RWPE2 (cell line): ENCODE measurements at regions not wholly inside any gene's neighbourhood (a gene's known extent, or its start where the extent isn't known, plus 50 kb on each side); places are given as distances from the start of the nearest gene placed in this dataset.

Source experiments
- ATAC-seq: fragments of 200-7000 bp; cut with Tn5 transposase; 3 replicates; pipeline ENCODE4 v1.9.1; 2021; ENCODE audit warnings: low read depth
- DNase-seq: peaks from one replicate; pipeline ENCODE4 v3.0.0-alpha.2; 2020; ENCODE audit warnings: low spot score
- H3K27ac ChIP-seq: fragments of 450-650 bp; 2 replicates; pipeline ENCODE4 v1.5.1; 2017; ENCODE audit warnings: mild to moderate bottlenecking; ENCODE audit not compliant: poor library complexity, severe bottlenecking
- H3K27me3 ChIP-seq: fragments of 250-450 bp; sonication (Bioruptor Pico); 2 replicates; pipeline ENCODE4 v1.5.1; 2021; ENCODE audit warnings: mild to moderate bottlenecking, moderate library complexity; ENCODE audit not compliant: insufficient read depth, poor library complexity, severe bottlenecking
- H3K36me3 ChIP-seq: fragments of 250-450 bp; sonication (Bioruptor Pico); 2 replicates; pipeline ENCODE4 v1.5.1; 2020; ENCODE audit warnings: low read depth, mild to moderate bottlenecking, moderate library complexity
- H3K4me1 ChIP-seq: fragments of 250-450 bp; sonication (Bioruptor Pico); 2 replicates; pipeline ENCODE4 v1.5.1; 2021; ENCODE audit warnings: mild to moderate bottlenecking, moderate library complexity; ENCODE audit not compliant: insufficient read depth, poor library complexity, severe bottlenecking
- H3K4me3 ChIP-seq: fragments of 250-450 bp; sonication (Bioruptor Pico); 2 replicates; pipeline ENCODE4 v1.5.1; 2021; ENCODE audit warnings: mild to moderate bottlenecking, moderate library complexity; ENCODE audit not compliant: severe bottlenecking
- H3K9me3 ChIP-seq: fragments of 250-450 bp; sonication (Bioruptor Pico); 2 replicates; pipeline ENCODE4 v1.5.1; 2021; ENCODE audit warnings: mild to moderate bottlenecking, moderate library complexity; ENCODE audit not compliant: severe bottlenecking
- TF ChIP-seq, protein P1 (sequence below): fragments of 450-650 bp; IDR thresholded peaks from one replicate; pipeline ENCODE4 v1.5.1; 2017; ENCODE audit warnings: mild to moderate bottlenecking, moderate library complexity; ENCODE audit not compliant: poor library complexity, severe bottlenecking

DNA sequence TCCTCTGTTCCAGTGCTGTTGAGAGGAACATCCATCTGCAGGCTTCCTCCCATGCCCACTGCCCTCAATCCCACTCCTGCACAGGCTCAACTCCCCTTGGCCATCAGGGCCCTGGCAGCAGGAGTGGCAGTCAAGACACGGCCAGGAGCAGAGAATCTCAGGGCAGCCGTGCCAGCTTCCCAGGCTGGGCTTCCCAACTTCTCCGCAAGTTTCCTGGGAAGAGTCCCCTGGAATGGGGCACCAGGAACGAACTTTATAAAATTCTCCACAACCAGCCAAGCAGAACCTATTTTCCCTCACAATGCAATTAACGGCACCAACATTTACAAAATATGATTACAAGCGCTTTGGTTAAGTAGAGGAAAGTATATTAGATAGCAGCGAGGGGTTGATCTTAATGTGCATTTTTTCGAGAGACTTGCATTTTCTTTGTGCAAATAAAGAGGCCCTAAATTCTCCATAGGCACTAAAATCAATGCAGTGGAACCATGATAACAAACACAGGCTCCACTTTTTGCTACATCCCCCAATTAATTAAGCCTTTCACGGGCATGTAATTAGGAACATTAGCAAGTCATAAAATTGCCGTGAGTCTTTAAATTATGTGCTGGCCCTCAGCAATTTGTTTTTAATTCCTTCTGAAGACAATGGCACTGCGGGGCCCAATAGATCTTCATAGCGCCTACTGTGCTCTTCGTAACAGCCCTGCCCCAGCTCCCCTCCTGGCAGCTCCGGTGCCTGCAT, 99.9 kb upstream of the LHX1 start:
- Histone ChIP-seq H3K27me3 (no peaks in the 10 kb centered on the region), H3K36me3 (no peaks in the 10 kb centered on the region), H3K9me3 (no peaks in the 10 kb centered on the region), H3K4me1 (no peaks in the 10 kb centered on the region), H3K27ac (no peak overlapping the region), H3K4me3 (no peak overlapping the region)
- TF ChIP-seq, protein P1, sequence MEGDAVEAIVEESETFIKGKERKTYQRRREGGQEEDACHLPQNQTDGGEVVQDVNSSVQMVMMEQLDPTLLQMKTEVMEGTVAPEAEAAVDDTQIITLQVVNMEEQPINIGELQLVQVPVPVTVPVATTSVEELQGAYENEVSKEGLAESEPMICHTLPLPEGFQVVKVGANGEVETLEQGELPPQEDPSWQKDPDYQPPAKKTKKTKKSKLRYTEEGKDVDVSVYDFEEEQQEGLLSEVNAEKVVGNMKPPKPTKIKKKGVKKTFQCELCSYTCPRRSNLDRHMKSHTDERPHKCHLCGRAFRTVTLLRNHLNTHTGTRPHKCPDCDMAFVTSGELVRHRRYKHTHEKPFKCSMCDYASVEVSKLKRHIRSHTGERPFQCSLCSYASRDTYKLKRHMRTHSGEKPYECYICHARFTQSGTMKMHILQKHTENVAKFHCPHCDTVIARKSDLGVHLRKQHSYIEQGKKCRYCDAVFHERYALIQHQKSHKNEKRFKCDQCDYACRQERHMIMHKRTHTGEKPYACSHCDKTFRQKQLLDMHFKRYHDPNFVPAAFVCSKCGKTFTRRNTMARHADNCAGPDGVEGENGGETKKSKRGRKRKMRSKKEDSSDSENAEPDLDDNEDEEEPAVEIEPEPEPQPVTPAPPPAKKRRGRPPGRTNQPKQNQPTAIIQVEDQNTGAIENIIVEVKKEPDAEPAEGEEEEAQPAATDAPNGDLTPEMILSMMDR = no peak
- no peak for DNase-seq
- ATAC-seq = no peak

DNA sequence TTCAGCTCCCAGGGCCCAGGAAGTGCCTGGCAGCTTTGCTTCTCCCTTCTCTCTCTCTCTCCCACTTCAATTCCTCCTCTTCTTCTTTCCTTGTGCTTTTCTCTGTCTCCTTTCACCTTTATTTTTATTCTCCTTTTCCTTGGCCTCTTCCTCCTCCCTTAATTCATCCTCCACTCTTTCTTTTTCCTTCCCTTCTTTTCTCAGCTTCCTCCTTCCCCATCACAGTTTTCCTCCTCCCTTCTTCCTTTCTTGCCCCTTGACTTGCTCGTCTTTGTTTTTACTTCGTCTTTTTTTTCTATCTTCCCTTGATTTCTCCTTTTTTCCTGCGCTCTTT, 99.4 kb upstream of the LHX1 start:
- Histone ChIP-seq H3K9me3 (no peaks in the 10 kb centered on the region), H3K27ac (no peak overlapping the region), H3K36me3 (no peaks in the 10 kb centered on the region), H3K4me3 (no peak overlapping the region), H3K27me3 (no peaks in the 10 kb centered on the region), H3K4me1 (no peaks in the 10 kb centered on the region)
- TF ChIP-seq, protein P1 = no peak
- DNase-seq (no peak), ATAC-seq (no peak)

DNA sequence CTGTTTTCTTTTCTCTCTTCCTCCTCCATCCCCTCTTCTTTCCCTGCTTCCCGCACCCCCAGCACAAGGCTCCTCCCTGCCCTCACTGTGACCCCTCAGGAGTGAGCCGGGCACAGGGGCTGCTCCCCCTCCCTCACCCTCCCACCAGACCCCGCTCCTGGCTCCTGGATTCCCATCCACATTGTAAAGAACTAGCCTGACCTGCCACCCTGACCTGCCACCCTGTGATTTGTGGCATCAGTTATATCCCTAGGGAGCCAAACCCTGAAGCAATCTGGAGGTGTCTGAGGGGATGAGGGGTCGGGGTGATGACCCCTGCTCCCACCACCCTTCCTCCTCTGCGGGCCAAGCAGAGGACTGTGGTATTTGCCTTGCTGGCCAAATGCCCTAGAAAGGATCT, 98.0 kb upstream of the LHX1 start:
- no peak overlapping the region for H3K4me3 ChIP-seq
- H3K27ac ChIP-seq = no peak overlapping the region
- no peaks in the 10 kb centered on the region for H3K9me3 ChIP-seq
- ATAC-seq (no peak), DNase-seq (no peak)
- H3K4me1 ChIP-seq = no peaks in the 10 kb centered on the region
- TF ChIP-seq, protein P1 = no peak
- no peaks in the 10 kb centered on the region for H3K36me3 ChIP-seq
- no peaks in the 10 kb centered on the region for H3K27me3 ChIP-seq

- H3K4me1 ChIP-seq = no peaks in the 10 kb centered on the region
- no peaks in the 10 kb centered on the region for H3K36me3 ChIP-seq
- ATAC-seq (no peak), DNase-seq (no peak)
- H3K9me3 ChIP-seq = no peaks in the 10 kb centered on the region
- H3K4me3 ChIP-seq = no peak overlapping the region
- TF ChIP-seq, protein P1 = no peak
- H3K27me3 ChIP-seq = no peaks in the 10 kb centered on the region
- no peak overlapping the region for H3K27ac ChIP-seq
Observed at GRCh38 chr17:36840796-36841195, 96.5 kb upstream of the LHX1 start.

DNA sequence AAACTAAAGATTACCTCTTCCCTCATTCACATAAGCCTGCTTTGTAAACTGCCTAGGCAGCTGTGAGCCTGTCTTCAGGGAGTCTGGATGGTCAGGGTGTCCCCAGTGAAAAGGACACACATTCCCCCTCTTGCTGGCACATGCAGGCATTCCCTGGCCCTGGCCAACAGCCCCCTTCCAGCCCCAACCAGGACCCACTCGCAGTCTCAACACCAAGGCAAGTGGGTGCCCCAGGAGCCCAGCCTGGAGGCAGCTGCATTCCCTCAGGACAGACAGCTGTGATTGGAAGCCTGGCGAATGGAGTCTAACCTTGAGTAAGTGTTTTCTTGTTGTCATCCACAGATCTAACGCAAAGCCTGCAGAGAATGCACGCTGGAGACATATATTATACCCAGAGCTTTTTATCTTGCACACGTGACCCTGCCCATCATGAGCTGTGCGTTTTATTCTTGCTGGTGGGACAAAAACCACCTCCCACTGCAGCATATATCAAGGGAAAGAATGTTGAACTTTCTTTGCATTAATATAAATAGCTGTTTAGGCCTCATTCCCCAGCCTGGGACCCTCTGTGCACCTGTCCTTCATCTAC, 95.0 kb upstream of the LHX1 start:
- DNase-seq = no peak
- TF ChIP-seq, protein P1 = no peak
- Histone ChIP-seq H3K4me3 (no peak overlapping the region), H3K4me1 (no peaks in the 10 kb centered on the region), H3K27ac (no peak overlapping the region), H3K36me3 (no peaks in the 10 kb centered on the region), H3K27me3 (no peaks in the 10 kb centered on the region), H3K9me3 (no peaks in the 10 kb centered on the region)
- no peak for ATAC-seq
